SU-DHL-6 (cell line): ENCODE measurements at regions not wholly inside any gene's neighbourhood (a gene's known extent, or its start where the extent isn't known, plus 50 kb on each side); places are given as distances from the start of the nearest gene placed in this dataset.

Experiments
- EZH2phosphoT487 ChIP-seq: fragments of 200-600 bp; sonication (generic), shearing (Covaris generic); conservative IDR thresholded peaks from 2 replicates; pipeline ENCODE4 v1.6.1; 2018; ENCODE audit warnings: mild to moderate bottlenecking, antibody characterized with exemption, low read length, moderate library complexity, mixed read lengths
- TF ChIP-seq, protein P1 (sequence below): fragments of 200-600 bp; sonication (generic); IDR thresholded peaks from one replicate; pipeline ENCODE4 v1.5.1; 2017; ENCODE audit warnings: antibody characterized with exemption, mild to moderate bottlenecking, low read length, moderate library complexity; ENCODE audit not compliant: insufficient read depth, poor library complexity, severe bottlenecking

DNA sequence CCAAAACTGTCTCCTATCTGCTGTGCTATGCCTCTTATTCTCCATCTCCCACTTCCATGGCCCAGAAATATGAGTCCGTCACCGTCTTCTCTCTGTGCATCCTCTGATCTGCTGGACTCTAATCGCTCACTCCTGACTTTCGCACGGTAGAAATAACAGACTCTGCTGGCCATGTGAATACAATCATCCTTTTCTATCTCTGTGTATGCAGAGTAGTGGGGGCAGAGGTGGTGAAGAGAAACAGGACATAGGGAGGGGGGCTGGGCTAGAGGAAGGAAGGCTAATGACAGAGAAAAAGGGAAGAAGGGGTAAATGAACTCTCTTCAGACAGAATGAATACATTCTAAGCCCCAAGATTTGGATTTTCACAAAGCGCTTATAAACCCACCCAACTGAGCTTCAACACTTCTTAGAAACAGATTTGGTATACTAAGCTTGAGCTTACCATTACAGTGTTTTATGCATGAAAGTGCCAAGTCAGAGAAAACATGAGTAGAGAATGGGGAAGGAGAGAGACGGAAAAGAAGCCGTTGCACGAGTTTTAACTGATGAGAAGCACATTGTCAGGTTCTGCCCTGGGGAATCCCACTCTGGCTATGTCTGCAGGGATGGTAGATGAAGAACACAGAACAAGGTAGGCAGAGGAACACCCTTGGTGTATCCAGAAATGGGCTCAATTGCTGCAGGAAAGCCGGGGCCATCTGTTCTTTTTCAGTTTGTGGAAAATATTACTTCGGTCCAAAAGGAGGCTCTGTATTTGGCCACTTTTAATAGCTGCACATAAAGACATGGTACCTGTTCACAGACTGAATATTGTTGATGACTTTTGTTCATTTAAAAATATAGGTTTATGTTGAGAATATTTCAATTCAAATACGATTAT, 324.7 kb downstream of the ETS1 start:
- TF ChIP-seq, protein P1, sequence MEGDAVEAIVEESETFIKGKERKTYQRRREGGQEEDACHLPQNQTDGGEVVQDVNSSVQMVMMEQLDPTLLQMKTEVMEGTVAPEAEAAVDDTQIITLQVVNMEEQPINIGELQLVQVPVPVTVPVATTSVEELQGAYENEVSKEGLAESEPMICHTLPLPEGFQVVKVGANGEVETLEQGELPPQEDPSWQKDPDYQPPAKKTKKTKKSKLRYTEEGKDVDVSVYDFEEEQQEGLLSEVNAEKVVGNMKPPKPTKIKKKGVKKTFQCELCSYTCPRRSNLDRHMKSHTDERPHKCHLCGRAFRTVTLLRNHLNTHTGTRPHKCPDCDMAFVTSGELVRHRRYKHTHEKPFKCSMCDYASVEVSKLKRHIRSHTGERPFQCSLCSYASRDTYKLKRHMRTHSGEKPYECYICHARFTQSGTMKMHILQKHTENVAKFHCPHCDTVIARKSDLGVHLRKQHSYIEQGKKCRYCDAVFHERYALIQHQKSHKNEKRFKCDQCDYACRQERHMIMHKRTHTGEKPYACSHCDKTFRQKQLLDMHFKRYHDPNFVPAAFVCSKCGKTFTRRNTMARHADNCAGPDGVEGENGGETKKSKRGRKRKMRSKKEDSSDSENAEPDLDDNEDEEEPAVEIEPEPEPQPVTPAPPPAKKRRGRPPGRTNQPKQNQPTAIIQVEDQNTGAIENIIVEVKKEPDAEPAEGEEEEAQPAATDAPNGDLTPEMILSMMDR = no peak
- no peak for TF ChIP-seq EZH2phosphoT487
